A549 (cell line): ENCODE measurements at regions not wholly inside any gene's neighbourhood (a gene's known extent, or its start where the extent isn't known, plus 50 kb on each side); places are given as distances from the start of the nearest gene placed in this dataset.
"Not testable (repeated sequence)": the region's sequence is repeated elsewhere in the genome, so short reads cannot be mapped to it uniquely, and the experiment has no call there.

Source experiments
- ATAC-seq, 2 experiments: fragments of 200-7000 bp in 1 of 2; fragments of >200 bp in 1 of 2; cut with Nextera tagmentation in 1 of 2; cut with Tn5 transposase in 1 of 2; 3 replicates each; pipeline versions ENCODE4 v1.8.0 to v1.9.1; 2018 to 2020; ENCODE audit warnings: mild to moderate bottlenecking in 1 of 2, moderate library complexity in 1 of 2
- CTCF ChIA-PET: fragments of 300-600 bp; sonication (Branson Sonifier 250); formaldehyde crosslinking; extraction: SDS; loops from one replicate; lab custom pipeline; 2021; ENCODE audit warnings: antibody characterized with exemption, inconsistent platforms; lab: Yijun Ruan, JAX
- POLR2A ChIA-PET: fragments of 350-600 bp; formaldehyde crosslinking; extraction: SDS; loops from one replicate; lab custom pipeline; 2021; ENCODE audit warnings: antibody characterized with exemption, inconsistent platforms; lab: Yijun Ruan, JAX
- DNase-seq, 2 experiments: peaks; one replicate each; pipeline versions ENCODE4 v3.0.0 to v3.0.0-alpha.2; 2011 to 2016; ENCODE audit warnings: low read depth in 1 of 2, low spot score in 1 of 2
- FAIRE-seq: peaks from 2 replicates; lab custom pipeline; 2011; peaks lifted over from hg19 to GRCh38; lab: Jason Lieb, UNC
- H3K27ac ChIP-seq, 2 experiments: fragments of >200 bp; sonication (Bioruptor Twin); formaldehyde crosslinking; 3 replicates each; pipeline ENCODE4 v1.5.1; 2016 to 2017
- H3K4me1 ChIP-seq: fragments of >200 bp; sonication (Bioruptor Twin); formaldehyde crosslinking; 3 replicates; pipeline ENCODE4 v1.6.1; 2016
- H3K4me2 ChIP-seq: fragments of >200 bp; sonication (Bioruptor Twin); formaldehyde crosslinking; 3 replicates; pipeline ENCODE4 v1.6.1; 2016
- H3K4me3 ChIP-seq: fragments of >200 bp; sonication (Bioruptor Twin); formaldehyde crosslinking; 3 replicates; pipeline ENCODE4 v1.5.1; 2016
- H3K9me3 ChIP-seq: fragments of >200 bp; sonication (Bioruptor Twin); formaldehyde crosslinking; 3 replicates; pipeline ENCODE4 v1.6.1; 2016
- CEBPB ChIP-seq, 2 experiments: fragments of >200 bp in 1 of 2; sonication (Bioruptor Twin) in 1 of 2; formaldehyde crosslinking in 1 of 2; IDR thresholded peaks; 2 replicates each; pipeline ENCODE4 v1.6.1; 2012 to 2016
- CHD4 ChIP-seq: fragments of 200-600 bp; sonication (generic); IDR thresholded peaks from 2 replicates; pipeline ENCODE4 v1.6.1; 2016; ENCODE audit warnings: antibody characterized with exemption, mild to moderate bottlenecking, borderline replicate concordance
- EHMT2 ChIP-seq: fragments of 200-600 bp; sonication (generic); IDR thresholded peaks from 2 replicates; pipeline ENCODE4 v1.6.1; 2016; ENCODE audit warnings: antibody characterized with exemption, low read depth, mild to moderate bottlenecking, moderate library complexity
- EP300 ChIP-seq, 2 experiments: fragments of >200 bp; sonication (Bioruptor Twin); formaldehyde crosslinking; IDR thresholded peaks; 2 replicates in 1 of 2; 3 replicates in 1 of 2; pipeline ENCODE4 v1.6.1; 2016 to 2017
- FOSB ChIP-seq: fragments of 250-450 bp; sonication (Bioruptor Pico); IDR thresholded peaks from 2 replicates; pipeline ENCODE4 v1.5.0; 2020; ENCODE audit warnings: mild to moderate bottlenecking, moderate library complexity
- FOSL2 ChIP-seq, 2 experiments: fragments of 450-650 bp in 1 of 2; fragments of >200 bp in 1 of 2; sonication (Bioruptor Twin) in 1 of 2; formaldehyde crosslinking; IDR thresholded peaks; 2 replicates each; pipeline versions ENCODE4 v1.5.0 to v1.6.1; 2016 to 2020; ENCODE audit warnings: mild to moderate bottlenecking in 1 of 2, moderate library complexity in 1 of 2
- HEYL ChIP-seq: fragments of 250-450 bp; sonication (Bioruptor Pico); IDR thresholded peaks from 2 replicates; pipeline ENCODE4 v1.8.0; 2021; ENCODE audit warnings: mild to moderate bottlenecking, moderate library complexity
- KDM5A ChIP-seq: fragments of 200-600 bp; sonication (generic); IDR thresholded peaks from 2 replicates; pipeline ENCODE4 v1.6.1; 2016; ENCODE audit warnings: antibody characterized with exemption, mild to moderate bottlenecking
- MAFK ChIP-seq: fragments of 450-650 bp; IDR thresholded peaks from 2 replicates; pipeline ENCODE4 v1.6.1; 2014; ENCODE audit not compliant: partially characterized antibody
- MAZ ChIP-seq: fragments of 150-350 bp; IDR thresholded peaks from 2 replicates; pipeline ENCODE4 v1.6.1; 2014; ENCODE audit warnings: antibody characterized with exemption, low read depth, low read length, borderline replicate concordance
- NFE2L2 ChIP-seq: fragments of 150-350 bp; conservative IDR thresholded peaks from 2 replicates; pipeline ENCODE4 v1.6.1; 2014; ENCODE audit warnings: low read length
- POLR2A ChIP-seq: IDR thresholded peaks from 2 replicates; pipeline ENCODE4 v1.6.1; 2012; ENCODE audit warnings: mild to moderate bottlenecking, low read length
- POLR2AphosphoS2 ChIP-seq: conservative IDR thresholded peaks from 2 replicates; pipeline ENCODE4 v1.6.1; 2012; ENCODE audit warnings: low read length, improper control_type of control experiment, inconsistent platforms
- RAD21 ChIP-seq, 2 experiments: fragments of >200 bp in 1 of 2; sonication (Bioruptor Twin) in 1 of 2; formaldehyde crosslinking in 1 of 2; IDR thresholded peaks in 1 of 2; conservative IDR thresholded peaks in 1 of 2; 2 replicates in 1 of 2; 3 replicates in 1 of 2; pipeline ENCODE4 v1.6.1; 2012 to 2018; ENCODE audit warnings: inconsistent platforms in 1 of 2
- RNF2 ChIP-seq: fragments of 200-600 bp; sonication (generic); IDR thresholded peaks from 2 replicates; pipeline ENCODE4 v1.6.1; 2016; ENCODE audit warnings: low read depth, mild to moderate bottlenecking, antibody characterized with exemption, moderate library complexity, borderline replicate concordance
- SREBF2 ChIP-seq: fragments of 450-650 bp; IDR thresholded peaks from 2 replicates; pipeline ENCODE4 v1.6.1; 2014; ENCODE audit warnings: mild to moderate bottlenecking, moderate library complexity
- TFCP2L1 ChIP-seq: fragments of 250-450 bp; sonication (Bioruptor Pico); IDR thresholded peaks from 2 replicates; pipeline ENCODE4 v1.5.0; 2021; ENCODE audit warnings: mild to moderate bottlenecking
- TP53 ChIP-seq: fragments of 250-450 bp; sonication (Bioruptor Pico); IDR thresholded peaks from 2 replicates; pipeline ENCODE4 v1.5.0; 2021; ENCODE audit warnings: mild to moderate bottlenecking, moderate library complexity
- ZFP36 ChIP-seq: fragments of 450-650 bp; IDR thresholded peaks from 2 replicates; pipeline ENCODE4 v1.6.1; 2014; ENCODE audit warnings: borderline replicate concordance; ENCODE audit not compliant: partially characterized antibody
- WGBS: methylation state at CpG from one replicate; pipeline ENCODE4 v1.1.6; 2017; ENCODE audit errors: missing lambda C conversion rate; 5-methylcytosine and 5-hydroxymethylcytosine counted together
- TF ChIP-seq, protein P1 (sequence below): fragments of 250-450 bp; sonication (Bioruptor Pico); IDR thresholded peaks from 2 replicates; pipeline ENCODE4 v1.5.0; 2020; ENCODE audit warnings: low read depth, mild to moderate bottlenecking, moderate library complexity
- TF ChIP-seq, protein P2 (sequence below): IDR thresholded peaks from 2 replicates; pipeline ENCODE4 v1.6.1; 2012
- TF ChIP-seq, protein P3 (sequence below): fragments of >200 bp; sonication (Bioruptor Twin); formaldehyde crosslinking; IDR thresholded peaks from 3 replicates; pipeline ENCODE4 v1.6.1; 2016

DNA sequence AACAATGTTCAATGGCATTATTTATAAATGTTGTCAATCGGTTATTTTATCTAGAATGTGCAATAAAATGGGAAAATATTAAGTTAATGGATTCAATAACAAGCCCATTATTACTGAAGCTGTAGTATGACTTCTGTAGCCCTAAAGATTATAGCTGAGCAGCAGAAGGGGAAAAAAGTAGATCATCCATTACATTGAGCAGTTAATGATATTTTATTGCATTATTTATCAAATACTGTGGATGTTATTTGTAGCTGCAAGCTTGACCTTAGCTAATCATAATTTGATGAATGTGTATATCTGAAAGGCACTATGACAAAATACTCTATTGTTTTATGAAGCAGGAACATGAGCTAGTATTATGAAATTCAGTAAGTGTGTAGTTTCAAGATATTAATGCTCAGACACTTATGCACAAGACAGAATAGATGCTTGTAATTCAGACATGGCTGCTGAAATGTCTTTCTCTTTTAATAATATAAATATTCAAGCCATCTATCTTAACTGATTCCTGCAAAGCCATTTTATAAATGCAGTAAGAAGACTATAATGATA lies 131.5 kb upstream of the MGAT4C start:
- no peak for FAIRE-seq

GRCh38 chr12:86383759-86384158 lies 127.6 kb upstream of the MGAT4C start:
- ATAC-seq, DNase-seq, H3K4me3 ChIP-seq, H3K4me1 ChIP-seq, H3K27ac ChIP-seq, H3K9me3 ChIP-seq, FAIRE-seq, H3K4me2 ChIP-seq, POLR2A ChIA-PET, CTCF ChIA-PET: not testable (repeated sequence)
- WGBS = 51% methylated on average over 3 of the region's 3 CpGs

More for the DNA sequence above, 131.5 kb upstream of the MGAT4C start:
- POLR2A ChIA-PET = no interaction called here
- CTCF ChIA-PET = interaction anchor here (0.6 to 1.4 kb wide), 2 partner anchors 10 to 146 kb away, joined by 3 to 4 read pairs; no protein-coding TSS in a partner anchor
- Histone ChIP-seq H3K4me1 (no peaks in the 10 kb centered on the region), H3K4me2 (no peak overlapping the region), H3K9me3 (no peaks in the 10 kb centered on the region), H3K4me3 (no peak overlapping the region), H3K27ac (no peak overlapping the region)
- TF ChIP-seq, protein P1, sequence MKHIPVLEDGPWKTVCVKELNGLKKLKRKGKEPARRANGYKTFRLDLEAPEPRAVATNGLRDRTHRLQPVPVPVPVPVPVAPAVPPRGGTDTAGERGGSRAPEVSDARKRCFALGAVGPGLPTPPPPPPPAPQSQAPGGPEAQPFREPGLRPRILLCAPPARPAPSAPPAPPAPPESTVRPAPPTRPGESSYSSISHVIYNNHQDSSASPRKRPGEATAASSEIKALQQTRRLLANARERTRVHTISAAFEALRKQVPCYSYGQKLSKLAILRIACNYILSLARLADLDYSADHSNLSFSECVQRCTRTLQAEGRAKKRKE (CRISPR knock-in tag) = no peak
- TF ChIP-seq SREBF2 (no peak), MAFK (no peak), KDM5A (no peak), CEBPB (IDR thresholded peaks at IDR 0.05) (no peak), POLR2A (no peak), EHMT2 (no peak), RNF2 (no peak), MAZ (no peak), RAD21 (conservative IDR thresholded peaks at IDR 0.05 in 1 of 2, IDR thresholded peaks at IDR 0.05 in 1 of 2) (no peak), FOSL2 (IDR thresholded peaks at IDR 0.05) (no peak), FOSL2 (CRISPR knock-in tag; IDR thresholded peaks at IDR 0.05) (no peak)
- TF ChIP-seq, protein P2, sequence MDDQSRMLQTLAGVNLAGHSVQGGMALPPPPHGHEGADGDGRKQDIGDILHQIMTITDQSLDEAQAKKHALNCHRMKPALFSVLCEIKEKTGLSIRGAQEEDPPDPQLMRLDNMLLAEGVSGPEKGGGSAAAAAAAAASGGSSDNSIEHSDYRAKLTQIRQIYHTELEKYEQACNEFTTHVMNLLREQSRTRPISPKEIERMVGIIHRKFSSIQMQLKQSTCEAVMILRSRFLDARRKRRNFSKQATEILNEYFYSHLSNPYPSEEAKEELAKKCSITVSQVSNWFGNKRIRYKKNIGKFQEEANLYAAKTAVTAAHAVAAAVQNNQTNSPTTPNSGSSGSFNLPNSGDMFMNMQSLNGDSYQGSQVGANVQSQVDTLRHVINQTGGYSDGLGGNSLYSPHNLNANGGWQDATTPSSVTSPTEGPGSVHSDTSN = no peak
- TF ChIP-seq, protein P3, sequence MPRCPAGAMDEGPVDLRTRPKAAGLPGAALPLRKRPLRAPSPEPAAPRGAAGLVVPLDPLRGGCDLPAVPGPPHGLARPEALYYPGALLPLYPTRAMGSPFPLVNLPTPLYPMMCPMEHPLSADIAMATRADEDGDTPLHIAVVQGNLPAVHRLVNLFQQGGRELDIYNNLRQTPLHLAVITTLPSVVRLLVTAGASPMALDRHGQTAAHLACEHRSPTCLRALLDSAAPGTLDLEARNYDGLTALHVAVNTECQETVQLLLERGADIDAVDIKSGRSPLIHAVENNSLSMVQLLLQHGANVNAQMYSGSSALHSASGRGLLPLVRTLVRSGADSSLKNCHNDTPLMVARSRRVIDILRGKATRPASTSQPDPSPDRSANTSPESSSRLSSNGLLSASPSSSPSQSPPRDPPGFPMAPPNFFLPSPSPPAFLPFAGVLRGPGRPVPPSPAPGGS = no peak
- ATAC-seq (no peak), DNase-seq (no peak)
- 45% methylated on average over 1 of the region's 1 CpG for WGBS

DNA sequence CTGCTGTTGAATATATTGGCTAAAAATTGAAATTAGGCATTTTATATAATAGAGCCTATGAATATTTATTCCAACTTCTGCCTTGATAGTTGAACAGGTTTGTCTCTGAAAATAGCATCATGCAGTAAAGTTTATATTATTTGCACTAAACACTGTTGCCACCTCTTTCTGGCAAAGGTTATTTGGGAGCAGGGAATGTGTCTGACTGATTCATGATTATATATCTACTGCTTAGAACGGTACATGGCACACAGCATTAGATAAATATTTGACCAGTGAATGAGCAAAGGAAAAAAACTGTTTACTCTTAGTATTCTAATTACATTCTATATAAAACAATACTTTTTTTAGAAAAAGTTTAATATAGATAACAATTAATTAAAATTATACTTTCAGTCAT lies 123.1 kb upstream of the MGAT4C start:
- no peak overlapping the region for H3K27ac ChIP-seq
- TF ChIP-seq TFCP2L1 (CRISPR knock-in tag) = no peak
- no peak for TF ChIP-seq POLR2A
- TF ChIP-seq CHD4 = no peak
- TF ChIP-seq FOSB = no peak
- no peak for TF ChIP-seq ZFP36
- no peak for TF ChIP-seq MAFK
- no peak for TF ChIP-seq HEYL (CRISPR knock-in tag)
- no peak for TF ChIP-seq NFE2L2
- TF ChIP-seq TP53 = no peak
- no peak for TF ChIP-seq EP300 (IDR thresholded peaks at IDR 0.05)
- TF ChIP-seq, protein P1 (CRISPR knock-in tag) = no peak
- no peak for TF ChIP-seq POLR2AphosphoS2
- 12% methylated on average over 1 of the region's 1 CpG for whole genome bisulfite sequencing
- ChIA-PET POLR2A (no interaction called here), CTCF (no interaction called here)
- DNase-seq (no peak), ATAC-seq (no peak), FAIRE-seq (no peak)
- H3K4me3 ChIP-seq = no peak overlapping the region
- no peaks in the 10 kb centered on the region for H3K9me3 ChIP-seq
- no peaks in the 10 kb centered on the region for H3K4me1 ChIP-seq
- no peak overlapping the region for H3K4me2 ChIP-seq
